HEK293 (cell line): ENCODE measurements at regions not wholly inside any gene's neighbourhood (a gene's known extent, or its start where the extent isn't known, plus 50 kb on each side); places are given as distances from the start of the nearest gene placed in this dataset.

Experiments used
- CTCF ChIA-PET: fragments of 350-600 bp; formaldehyde crosslinking; extraction: SDS; loops from one replicate; lab custom pipeline; 2021; ENCODE audit warnings: antibody characterized with exemption; lab: Yijun Ruan, JAX
- POLR2A ChIA-PET: fragments of 300-600 bp; formaldehyde crosslinking; extraction: SDS; loops from one replicate; lab custom pipeline; 2020; ENCODE audit warnings: antibody characterized with exemption, inconsistent platforms; lab: Yijun Ruan, JAX
- H3K27ac ChIP-seq: fragments of 200-500 bp; sonication (Bioruptor generic); 2 replicates; pipeline ENCODE4 v1.5.1; 2014; ENCODE audit warnings: low read depth, low read length, control low read depth, inconsistent platforms; ENCODE audit errors: extremely low read depth
- H3K36me3 ChIP-seq, 2 experiments: fragments of 200-500 bp in 1 of 2; sonication (Bioruptor generic) in 1 of 2; 1 replicate in 1 of 2; 2 replicates in 1 of 2; pipeline ENCODE4 v1.5.1; 2014 to 2017; ENCODE audit warnings: inconsistent platforms in 2 of 2, low read length in 2 of 2; ENCODE audit not compliant: control insufficient read depth in 2 of 2, insufficient read depth in 1 of 2
- H3K4me1 ChIP-seq: fragments of 200-500 bp; sonication (Bioruptor generic); 2 replicates; pipeline ENCODE4 v1.5.1; 2014; ENCODE audit warnings: mild to moderate bottlenecking, low read length, inconsistent platforms; ENCODE audit not compliant: control insufficient read depth, insufficient read depth
- H3K4me3 ChIP-seq: 2 replicates; pipeline ENCODE4 v1.5.1; 2011; ENCODE audit warnings: low read depth, mild to moderate bottlenecking, control low read depth, low read length, moderate library complexity
- H3K9me3 ChIP-seq: fragments of 200-500 bp; sonication (Bioruptor generic); 2 replicates; pipeline ENCODE4 v1.5.1; 2014; ENCODE audit warnings: low read depth, low read length, inconsistent platforms; ENCODE audit not compliant: control insufficient read depth, insufficient read depth
- HIC1 ChIP-seq: fragments of 450-650 bp; formaldehyde crosslinking; IDR thresholded peaks from 2 replicates; pipeline ENCODE4 v1.5.1; 2016; ENCODE audit warnings: missing biosample characterization, missing genetic modification characterization
- MZF1 ChIP-seq: fragments of 450-650 bp; formaldehyde crosslinking; IDR thresholded peaks from 2 replicates; pipeline ENCODE4 v1.5.1; 2017; ENCODE audit warnings: missing biosample characterization, missing genetic modification characterization, borderline replicate concordance
- OSR2 ChIP-seq: fragments of 450-650 bp; formaldehyde crosslinking; IDR thresholded peaks from 2 replicates; pipeline ENCODE4 v1.5.1; 2016; ENCODE audit warnings: missing biosample characterization, missing genetic modification characterization
- SCRT2 ChIP-seq: fragments of 450-650 bp; formaldehyde crosslinking; IDR thresholded peaks from 2 replicates; pipeline ENCODE4 v1.5.1; 2016; ENCODE audit warnings: missing biosample characterization, missing genetic modification characterization
- YY1 ChIP-seq: fragments of 450-650 bp; formaldehyde crosslinking; IDR thresholded peaks from 2 replicates; pipeline ENCODE4 v1.5.1; 2018; ENCODE audit warnings: missing biosample characterization, missing genetic modification characterization
- ZBTB6 ChIP-seq: fragments of 450-650 bp; formaldehyde crosslinking; IDR thresholded peaks from 2 replicates; pipeline ENCODE4 v1.5.1; 2017; ENCODE audit warnings: missing biosample characterization, missing genetic modification characterization
- ZFP69B ChIP-seq: fragments of 450-650 bp; formaldehyde crosslinking; IDR thresholded peaks from 2 replicates; pipeline ENCODE4 v1.5.1; 2016; ENCODE audit warnings: missing biosample characterization, missing genetic modification characterization
- ZNF112 ChIP-seq: fragments of 450-650 bp; formaldehyde crosslinking; IDR thresholded peaks from 2 replicates; pipeline ENCODE4 v1.5.0; 2017; ENCODE audit warnings: missing biosample characterization, missing genetic modification characterization
- ZNF24 ChIP-seq: fragments of 450-650 bp; formaldehyde crosslinking; IDR thresholded peaks from 2 replicates; pipeline ENCODE4 v1.5.1; 2016; ENCODE audit warnings: missing biosample characterization, missing genetic modification characterization
- ZNF248 ChIP-seq: fragments of 450-650 bp; formaldehyde crosslinking; IDR thresholded peaks from 2 replicates; pipeline ENCODE4 v1.5.1; 2017; ENCODE audit warnings: missing biosample characterization, missing genetic modification characterization
- ZNF324 ChIP-seq: fragments of 450-650 bp; formaldehyde crosslinking; IDR thresholded peaks from 2 replicates; pipeline ENCODE4 v1.5.1; 2016; ENCODE audit warnings: missing biosample characterization, missing genetic modification characterization
- ZNF341 ChIP-seq: fragments of 450-650 bp; formaldehyde crosslinking; IDR thresholded peaks from 2 replicates; pipeline ENCODE4; 2016; ENCODE audit warnings: low read depth, missing biosample characterization, missing genetic modification characterization
- ZNF354C ChIP-seq: fragments of 450-650 bp; formaldehyde crosslinking; IDR thresholded peaks from 2 replicates; pipeline ENCODE4 v1.5.1; 2016; ENCODE audit warnings: missing biosample characterization, missing genetic modification characterization, low read depth, borderline replicate concordance
- ZNF391 ChIP-seq: fragments of 450-650 bp; formaldehyde crosslinking; IDR thresholded peaks from 2 replicates; pipeline ENCODE4 v1.5.1; 2016; ENCODE audit warnings: low read depth, missing biosample characterization, missing genetic modification characterization, borderline replicate concordance
- ZNF501 ChIP-seq: fragments of 450-650 bp; formaldehyde crosslinking; IDR thresholded peaks from 2 replicates; pipeline ENCODE4 v1.5.1; 2016; ENCODE audit warnings: missing biosample characterization, missing genetic modification characterization
- ZNF513 ChIP-seq: fragments of 450-650 bp; IDR thresholded peaks from 2 replicates; pipeline ENCODE4 v1.5.1; 2018; ENCODE audit warnings: missing biosample characterization, missing genetic modification characterization
- ZNF514 ChIP-seq: fragments of 450-650 bp; formaldehyde crosslinking; IDR thresholded peaks from 2 replicates; pipeline ENCODE4 v1.5.1; 2016; ENCODE audit warnings: missing biosample characterization, missing genetic modification characterization
- ZNF529 ChIP-seq: fragments of 450-650 bp; formaldehyde crosslinking; IDR thresholded peaks from 2 replicates; pipeline ENCODE4 v1.5.1; 2017; ENCODE audit warnings: missing genetic modification characterization, missing biosample characterization; ENCODE audit not compliant: insufficient replicate concordance
- ZNF561 ChIP-seq: fragments of 450-650 bp; IDR thresholded peaks from 2 replicates; pipeline ENCODE4 v1.5.1; 2018; ENCODE audit warnings: missing biosample characterization, missing genetic modification characterization, borderline replicate concordance
- ZNF580 ChIP-seq: fragments of 450-650 bp; formaldehyde crosslinking; IDR thresholded peaks from 2 replicates; pipeline ENCODE4 v1.5.1; 2016; ENCODE audit warnings: missing biosample characterization, missing genetic modification characterization
- ZNF707 ChIP-seq: fragments of 450-650 bp; formaldehyde crosslinking; IDR thresholded peaks from 2 replicates; pipeline ENCODE4 v1.5.1; 2016; ENCODE audit warnings: missing biosample characterization, missing genetic modification characterization
- ZSCAN16 ChIP-seq: fragments of 450-650 bp; formaldehyde crosslinking; IDR thresholded peaks from 2 replicates; pipeline ENCODE4 v1.5.1; 2016; ENCODE audit warnings: missing biosample characterization, missing genetic modification characterization
- ZSCAN4 ChIP-seq: fragments of 450-650 bp; formaldehyde crosslinking; IDR thresholded peaks from 2 replicates; pipeline ENCODE4 v1.5.1; 2017; ENCODE audit warnings: missing biosample characterization, missing genetic modification characterization

GRCh38 chr16:60684002-60684401 lies 1352.2 kb downstream of the CDH8 start (continued):
- TF ChIP-seq ZNF513 (tag by site-specific recombination) = no peak
- no peak for TF ChIP-seq MZF1
- no peak for TF ChIP-seq ZNF354C (tag by site-specific recombination)
- TF ChIP-seq ZNF529 (tag by site-specific recombination) = no peak
- TF ChIP-seq ZNF112 (tag by site-specific recombination) = no peak
- TF ChIP-seq, all 188 proteins: peak for 0

- Histone ChIP-seq H3K4me1 (no peaks in the 10 kb centered on the region), H3K4me3 (no peak overlapping the region), H3K9me3 (no peaks in the 10 kb centered on the region), H3K36me3 (no peaks in the 10 kb centered on the region), H3K27ac (no peak overlapping the region)
- POLR2A ChIA-PET = no interaction called here
- TF ChIP-seq ZNF580 (no peak), SCRT2 (tag by site-specific recombination) (no peak), ZBTB6 (tag by site-specific recombination) (no peak), ZNF529 (tag by site-specific recombination) (no peak), ZNF248 (tag by site-specific recombination) (no peak), ZFP69B (no peak), MZF1 (no peak), ZNF324 (tag by site-specific recombination) (no peak), ZSCAN4 (tag by site-specific recombination) (no peak), ZNF24 (tag by site-specific recombination) (no peak), ZNF707 (tag by site-specific recombination) (no peak), ZNF514 (tag by site-specific recombination) (no peak), ZNF341 (tag by site-specific recombination) (no peak)
- CTCF ChIA-PET = no interaction called here
Observed at GRCh38 chr16:60682219-60682618, 1354.0 kb downstream of the CDH8 start.

GRCh38 chr16:60681043-60681442 lies 1355.2 kb downstream of the CDH8 start:
- Histone ChIP-seq H3K4me1 (no peaks in the 10 kb centered on the region), H3K4me3 (no peak overlapping the region), H3K36me3 (no peaks in the 10 kb centered on the region), H3K27ac (no peak overlapping the region)
- CTCF ChIA-PET = no interaction called here
- POLR2A ChIA-PET = no interaction called here
- no peak for TF ChIP-seq ZNF391
- TF ChIP-seq OSR2 (tag by site-specific recombination) = no peak
- TF ChIP-seq, all 188 proteins: peak for 0
- no peaks in the 10 kb centered on the region for H3K9me3 ChIP-seq

GRCh38 chr16:60675022-60675421 lies 1361.2 kb downstream of the CDH8 start:
- no peaks in the 10 kb centered on the region for H3K36me3 ChIP-seq
- H3K4me3 ChIP-seq = no peak overlapping the region
- POLR2A ChIA-PET = no interaction called here
- TF ChIP-seq HIC1 (tag by site-specific recombination) (no peak), ZFP69B (no peak), ZNF501 (no peak), ZNF561 (tag by site-specific recombination) (no peak), ZSCAN16 (tag by site-specific recombination) (no peak), YY1 (tag by site-specific recombination) (no peak)
- no peaks in the 10 kb centered on the region for H3K9me3 ChIP-seq
- no peak overlapping the region for H3K27ac ChIP-seq
- no peaks in the 10 kb centered on the region for H3K4me1 ChIP-seq
- CTCF ChIA-PET = interaction anchor here (0.6 kb wide), 1 partner anchor 66 kb away, joined by 3 read pairs; no protein-coding TSS in a partner anchor
